SU-DHL-6 (cell line): ENCODE measurements at regions not wholly inside any gene's neighbourhood (a gene's known extent, or its start where the extent isn't known, plus 50 kb on each side); places are given as distances from the start of the nearest gene placed in this dataset.
"Not testable (repeated sequence)": the region's sequence is repeated elsewhere in the genome, so short reads cannot be mapped to it uniquely, and the experiment has no call there.

ENCODE experiments used
- H2AFZ ChIP-seq: fragments of 200-600 bp; sonication (generic); 2 replicates; pipeline ENCODE4 v1.6.1; 2014; ENCODE audit warnings: low read depth, mild to moderate bottlenecking, moderate library complexity, mixed read lengths, antibody characterized with exemption, low read length; ENCODE audit not compliant: severe bottlenecking
- H3F3A ChIP-seq: fragments of 200-600 bp; shearing (Covaris generic); 2 replicates; pipeline ENCODE4 v1.6.0; 2016; ENCODE audit warnings: antibody characterized with exemption, mild to moderate bottlenecking; ENCODE audit not compliant: insufficient read depth
- H3K27ac ChIP-seq: fragments of 200-600 bp; sonication (generic); 2 replicates; pipeline ENCODE4 v1.5.1; 2016; ENCODE audit warnings: low read depth, mild to moderate bottlenecking, low read length, moderate library complexity, mixed read lengths
- H3K27me3 ChIP-seq: fragments of 200-600 bp; sonication (generic), shearing (Covaris generic); 2 replicates; pipeline ENCODE4 v1.6.0; 2014; ENCODE audit warnings: mild to moderate bottlenecking, low read length
- H3K36me3 ChIP-seq: fragments of 200-600 bp; sonication (generic); 2 replicates; pipeline ENCODE4 v1.6.1; 2014; ENCODE audit warnings: mild to moderate bottlenecking, low read length, mixed read lengths
- H3K4me2 ChIP-seq: fragments of 300-600, 200-600 bp; shearing (Covaris generic), sonication (generic); 2 replicates; pipeline ENCODE4 v1.6.0; 2014; ENCODE audit warnings: low read length, low read depth, mild to moderate bottlenecking; ENCODE audit not compliant: poor library complexity, severe bottlenecking
- H3K4me3 ChIP-seq: fragments of 200-600 bp; sonication (generic); 2 replicates; pipeline ENCODE4 v1.5.1; 2014; ENCODE audit warnings: antibody characterized with exemption, low read length, mild to moderate bottlenecking, mixed read lengths; ENCODE audit not compliant: insufficient read depth, poor library complexity, severe bottlenecking
- H3K79me2 ChIP-seq: fragments of 200-600 bp; sonication (generic); 2 replicates; pipeline ENCODE4 v1.6.1; 2014; ENCODE audit warnings: mild to moderate bottlenecking, low read length, moderate library complexity; ENCODE audit not compliant: insufficient read depth
- H3K9ac ChIP-seq: fragments of 200-600 bp; sonication (generic); 2 replicates; pipeline ENCODE4 v1.7.0; 2014; ENCODE audit warnings: mild to moderate bottlenecking, low read length
- H3K9me2 ChIP-seq: fragments of 200-600 bp; sonication (generic); replicated peaks from 2 replicates; pipeline ENCODE4 v1.6.1; 2014; ENCODE audit warnings: low read length; ENCODE audit not compliant: insufficient read depth
- H3K9me3 ChIP-seq: fragments of 200-600 bp; sonication (generic); 2 replicates; pipeline ENCODE4 v1.6.1; 2014; ENCODE audit warnings: low read length, mixed read lengths; ENCODE audit not compliant: insufficient read depth
- H4K20me1 ChIP-seq: fragments of 200-600 bp; sonication (generic); 2 replicates; pipeline ENCODE4 v1.6.1; 2014; ENCODE audit warnings: low read depth, mild to moderate bottlenecking, antibody characterized with exemption, low read length, moderate library complexity, mixed read lengths
- EZH2phosphoT487 ChIP-seq: fragments of 200-600 bp; sonication (generic), shearing (Covaris generic); conservative IDR thresholded peaks from 2 replicates; pipeline ENCODE4 v1.6.1; 2018; ENCODE audit warnings: mild to moderate bottlenecking, antibody characterized with exemption, low read length, moderate library complexity, mixed read lengths
- TF ChIP-seq, protein P1 (sequence below): fragments of 200-600 bp; sonication (generic); IDR thresholded peaks from one replicate; pipeline ENCODE4 v1.5.1; 2017; ENCODE audit warnings: antibody characterized with exemption, mild to moderate bottlenecking, low read length, moderate library complexity; ENCODE audit not compliant: insufficient read depth, poor library complexity, severe bottlenecking

- Histone ChIP-seq H2AFZ (no peak overlapping the region), H3K9me3 (no peaks in the 10 kb centered on the region), H3K9ac (no peak overlapping the region), H3K4me3 (no peak overlapping the region), H3K9me2 (no peaks in the 10 kb centered on the region), H3K27ac (no peak overlapping the region), H4K20me1 (no peaks in the 10 kb centered on the region), H3K4me2 (no peak overlapping the region), H3F3A (no peaks in the 10 kb centered on the region), H3K79me2 (no peaks in the 10 kb centered on the region), H3K36me3 (no peaks in the 10 kb centered on the region), H3K27me3 (no peaks in the 10 kb centered on the region)
- TF ChIP-seq EZH2phosphoT487 = no peak
- TF ChIP-seq, protein P1, sequence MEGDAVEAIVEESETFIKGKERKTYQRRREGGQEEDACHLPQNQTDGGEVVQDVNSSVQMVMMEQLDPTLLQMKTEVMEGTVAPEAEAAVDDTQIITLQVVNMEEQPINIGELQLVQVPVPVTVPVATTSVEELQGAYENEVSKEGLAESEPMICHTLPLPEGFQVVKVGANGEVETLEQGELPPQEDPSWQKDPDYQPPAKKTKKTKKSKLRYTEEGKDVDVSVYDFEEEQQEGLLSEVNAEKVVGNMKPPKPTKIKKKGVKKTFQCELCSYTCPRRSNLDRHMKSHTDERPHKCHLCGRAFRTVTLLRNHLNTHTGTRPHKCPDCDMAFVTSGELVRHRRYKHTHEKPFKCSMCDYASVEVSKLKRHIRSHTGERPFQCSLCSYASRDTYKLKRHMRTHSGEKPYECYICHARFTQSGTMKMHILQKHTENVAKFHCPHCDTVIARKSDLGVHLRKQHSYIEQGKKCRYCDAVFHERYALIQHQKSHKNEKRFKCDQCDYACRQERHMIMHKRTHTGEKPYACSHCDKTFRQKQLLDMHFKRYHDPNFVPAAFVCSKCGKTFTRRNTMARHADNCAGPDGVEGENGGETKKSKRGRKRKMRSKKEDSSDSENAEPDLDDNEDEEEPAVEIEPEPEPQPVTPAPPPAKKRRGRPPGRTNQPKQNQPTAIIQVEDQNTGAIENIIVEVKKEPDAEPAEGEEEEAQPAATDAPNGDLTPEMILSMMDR = no peak
Measured at GRCh38 chr1:173257805-173258204, 50.7 kb upstream of the TNFSF4 start.

GRCh38 chr1:173258479-173259264 is 51.5 kb upstream of the TNFSF4 start:
- no peak overlapping the region for H3K27ac ChIP-seq
- H4K20me1 ChIP-seq = no peaks in the 10 kb centered on the region
- no peaks in the 10 kb centered on the region for H3K27me3 ChIP-seq
- H3K9me3 ChIP-seq = no peaks in the 10 kb centered on the region
- no peaks in the 10 kb centered on the region for H3F3A ChIP-seq
- H3K9me2 ChIP-seq = no peaks in the 10 kb centered on the region
- no peaks in the 10 kb centered on the region for H3K79me2 ChIP-seq
- H3K36me3 ChIP-seq = no peaks in the 10 kb centered on the region
- TF ChIP-seq, protein P1 = no peak
- no peak for TF ChIP-seq EZH2phosphoT487
- no peak overlapping the region for H2AFZ ChIP-seq
- no peak overlapping the region for H3K4me2 ChIP-seq
- no peak overlapping the region for H3K9ac ChIP-seq
- H3K4me3 ChIP-seq = no peak overlapping the region

DNA sequence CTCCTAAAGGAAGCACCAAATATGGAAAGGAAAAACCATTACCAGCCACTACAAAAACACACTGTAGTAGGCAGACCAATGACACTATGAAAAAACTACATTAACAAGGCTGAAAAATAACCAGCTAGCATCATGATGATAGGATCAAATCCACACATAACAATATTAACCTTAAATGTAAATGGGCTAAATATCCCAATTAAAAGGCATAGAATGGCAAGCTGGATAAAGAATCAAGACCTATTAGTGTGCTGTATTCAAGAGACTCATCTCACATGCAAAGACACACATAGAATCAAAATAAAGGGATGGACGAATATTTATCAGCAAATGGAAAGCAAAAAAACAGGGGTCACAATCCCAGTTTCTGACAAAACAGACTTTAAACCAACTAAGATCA is 53.2 kb upstream of the TNFSF4 start:
- not testable (repeated sequence) for H2AFZ ChIP-seq, H3F3A ChIP-seq, H3K4me3 ChIP-seq, H3K9ac ChIP-seq, H4K20me1 ChIP-seq, H3K9me3 ChIP-seq, H3K27me3 ChIP-seq, H3K9me2 ChIP-seq, H3K27ac ChIP-seq, H3K4me2 ChIP-seq, H3K36me3 ChIP-seq, H3K79me2 ChIP-seq

- no peaks in the 10 kb centered on the region for H3F3A ChIP-seq
- no peaks in the 10 kb centered on the region for H3K9me3 ChIP-seq
- TF ChIP-seq, protein P1 = no peak
- TF ChIP-seq EZH2phosphoT487 = no peak
- no peaks in the 10 kb centered on the region for H3K9me2 ChIP-seq
- H3K9ac ChIP-seq = no peak overlapping the region
- no peaks in the 10 kb centered on the region for H3K79me2 ChIP-seq
- H3K4me3 ChIP-seq = no peak overlapping the region
- no peak overlapping the region for H2AFZ ChIP-seq
- no peaks in the 10 kb centered on the region for H4K20me1 ChIP-seq
- no peaks in the 10 kb centered on the region for H3K36me3 ChIP-seq
- no peak overlapping the region for H3K27ac ChIP-seq
- H3K27me3 ChIP-seq = no peaks in the 10 kb centered on the region
- H3K4me2 ChIP-seq = no peak overlapping the region
Measured at GRCh38 chr1:173266841-173267240, 59.7 kb upstream of the TNFSF4 start.
